ENCODE measurements at regions not wholly inside any gene's neighbourhood (a gene's known extent, or its start where the extent isn't known, plus 50 kb on each side); places are given as distances from the start of the nearest gene placed in this dataset.

DNA sequence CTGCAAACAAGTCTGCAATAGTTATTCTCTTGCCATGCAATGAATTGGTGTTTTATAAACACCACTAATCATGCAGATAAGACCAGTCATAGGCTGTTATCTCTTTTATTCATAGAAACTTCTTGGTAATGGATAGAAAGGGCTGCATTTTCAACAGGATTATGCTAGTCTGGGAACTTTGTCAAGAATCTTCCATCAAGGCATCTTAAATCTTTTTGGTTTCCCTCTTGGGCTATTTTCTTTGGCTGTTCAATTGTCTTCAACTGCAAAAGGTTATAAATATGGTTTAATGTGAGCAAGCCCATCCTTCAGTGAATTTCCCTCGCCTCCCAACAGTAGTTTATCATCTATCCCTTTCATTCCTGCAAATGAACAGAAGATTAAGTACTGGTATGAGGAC is 59.0 kb upstream of the MINAR1 start:
- DNase-seq, result no peak

DNA sequence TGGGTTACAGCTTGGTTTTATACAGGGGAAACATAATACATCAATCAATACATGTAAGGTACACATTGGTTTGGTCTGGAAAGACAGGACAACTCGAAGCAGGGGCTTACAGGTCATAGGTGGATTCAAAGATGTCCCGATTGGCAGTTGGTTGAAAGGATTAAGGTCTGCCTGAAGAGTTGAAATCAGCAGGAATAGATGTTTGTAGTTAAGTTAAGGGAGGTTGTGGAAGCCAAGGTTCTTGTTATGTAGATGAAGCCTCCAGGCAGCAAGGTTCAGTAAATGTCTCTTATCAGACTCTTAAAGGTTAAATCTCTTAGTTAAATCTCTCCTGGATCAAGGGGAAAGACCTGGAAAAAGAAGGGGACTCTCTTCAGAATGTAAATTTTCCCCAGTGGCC is 58.4 kb upstream of the MINAR1 start:
- DNase-seq, result no peak

DNA sequence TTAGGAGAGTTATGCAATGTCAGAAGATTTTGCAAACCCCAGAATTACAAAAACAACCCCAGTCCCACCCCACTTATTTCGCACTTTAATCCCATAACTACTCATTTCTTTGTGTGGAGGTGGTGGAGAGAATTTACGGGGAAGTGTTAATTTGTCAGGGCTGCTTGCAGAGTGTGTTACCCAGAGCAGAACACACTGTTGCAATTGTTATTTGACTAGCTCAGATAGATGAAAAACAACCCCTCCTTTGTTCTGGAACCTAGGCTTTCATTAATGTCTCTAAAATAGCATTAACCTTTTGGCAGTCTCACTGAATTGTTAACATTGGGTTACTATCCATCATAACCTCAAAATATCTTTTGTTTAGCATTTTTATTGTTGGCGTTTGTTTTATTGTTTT is 55.8 kb upstream of the MINAR1 start:
- no peak for DNase-seq

DNA sequence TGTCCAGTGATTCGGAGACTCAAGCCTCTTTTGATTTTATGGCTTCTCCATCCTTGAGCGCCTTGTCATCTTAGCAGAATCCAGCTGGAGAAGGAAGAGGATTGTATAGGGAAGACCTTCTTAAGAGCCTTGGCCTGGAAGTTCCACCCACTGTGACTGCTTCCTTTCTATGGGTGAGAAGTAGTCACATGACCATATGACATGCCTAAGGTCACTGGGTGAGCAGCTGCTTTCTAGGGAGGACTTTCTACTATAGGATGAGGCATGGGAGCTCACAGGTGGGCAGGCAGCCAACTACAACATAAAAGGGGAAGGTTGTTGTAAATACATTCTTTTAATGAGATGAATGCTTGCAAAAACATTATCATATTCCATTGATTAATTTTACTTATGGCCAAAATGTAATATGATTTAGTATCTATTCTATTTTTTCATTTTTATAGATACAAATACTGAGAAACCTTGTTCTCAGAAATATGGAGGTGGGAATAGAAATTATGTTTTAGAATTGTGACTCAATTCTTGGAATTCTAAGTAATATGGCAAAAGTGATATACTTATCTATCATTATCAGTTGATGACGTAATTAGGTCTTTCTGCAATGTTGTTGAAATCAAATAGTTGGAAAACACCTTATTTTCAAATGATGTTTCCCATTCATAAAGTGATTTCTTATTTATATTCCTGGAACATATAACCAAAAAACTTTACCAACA is 53.6 kb upstream of the MINAR1 start:
- no peak for DNase-seq

DNA sequence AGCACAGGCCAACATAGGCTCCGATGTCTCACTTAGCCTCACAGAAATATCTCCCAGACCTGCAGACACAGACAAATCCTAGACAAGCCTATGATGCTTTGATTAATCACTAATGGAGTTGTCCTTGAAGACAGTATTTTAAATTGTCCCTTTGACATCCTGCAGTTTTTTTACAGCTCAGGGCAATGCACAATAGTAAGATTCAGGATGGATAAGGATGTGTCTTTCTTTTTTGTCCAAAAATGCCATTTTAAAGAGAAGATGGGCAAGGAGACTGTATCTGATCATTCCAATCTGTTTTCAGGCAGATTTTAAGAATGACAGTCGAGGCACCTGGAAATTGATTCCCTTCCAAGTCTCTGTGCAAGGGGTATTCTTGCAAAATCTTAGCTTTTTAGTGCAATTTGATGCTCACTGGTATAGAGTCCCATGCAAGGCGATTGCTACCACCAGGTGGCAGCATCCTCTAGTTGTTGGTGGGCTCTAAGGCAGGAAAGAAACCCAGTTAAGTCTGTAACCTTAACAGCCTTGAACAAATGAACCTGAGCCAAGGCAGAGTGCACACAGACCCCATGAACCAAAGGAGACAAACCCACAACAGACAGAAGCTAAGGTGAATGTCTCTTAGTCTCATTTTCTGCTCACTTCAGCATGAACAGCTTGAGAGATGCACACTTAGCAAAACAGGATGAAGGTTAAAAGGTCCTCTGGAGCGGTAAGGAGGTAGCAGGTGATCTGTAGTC is 51.2 kb upstream of the MINAR1 start:
- peak in 1 of 2 experiments; percentile 64 for DNase-seq

DNA sequence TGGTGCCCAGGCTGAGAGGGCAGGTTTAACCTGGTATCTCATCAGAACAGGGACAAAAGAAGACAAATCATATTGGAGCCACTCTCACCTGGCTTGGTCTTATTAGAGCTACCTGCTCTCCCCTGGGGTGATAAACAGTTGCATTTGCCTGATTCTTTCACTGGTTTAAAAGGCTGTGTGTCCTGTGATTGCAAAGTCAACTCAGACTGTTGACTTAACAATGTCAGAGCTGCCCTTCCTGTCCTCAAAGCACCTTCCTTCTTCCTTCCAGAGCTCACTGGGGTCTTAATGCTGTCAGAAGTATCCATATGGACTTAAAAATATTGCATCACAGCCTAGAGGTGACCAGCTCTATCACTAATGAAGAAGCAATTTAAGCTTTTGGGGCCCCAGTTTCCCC is 50.5 kb upstream of the MINAR1 start:
- DNase-seq, result no peak

Data from SW 1271 (cell line).